Natural killer cell treated with Interleukin-12 subunit alpha and Interleukin-12 subunit beta and Interleukin-15 and Interleukin-18, amount 100 ng/mL, for 72 hours (primary cell): ENCODE measurements at regions not wholly inside any gene's neighbourhood (a gene's known extent, or its start where the extent isn't known, plus 50 kb on each side); places are given as distances from the start of the nearest gene placed in this dataset.

Experiments used
- ATAC-seq, 2 donors: fragments of 150-1000 bp; cut with Tn5 transposase in 1 of 2; sonication (Bioruptor Pico), chemical (Tn5 transposase) in 1 of 2; 2 replicates each; pipeline ENCODE4 v1.10.0; 2021
- DNase-seq: peaks from one replicate; pipeline ENCODE4 v3.0.0; 2022; ENCODE audit warnings: low spot score
- H3K27ac Mint-ChIP-seq, 2 donors: 1 replicate in 1 of 2; 2 replicates in 1 of 2; pipeline ENCODE4 v1.8.0; 2022; ENCODE audit warnings: mixed read lengths in 2 of 2, mild to moderate bottlenecking in 1 of 2, moderate library complexity in 1 of 2
- H3K27me3 Mint-ChIP-seq, 2 donors: 1 replicate in 1 of 2; 2 replicates in 1 of 2; pipeline ENCODE4 v1.8.0; 2022; ENCODE audit warnings: mixed read lengths in 2 of 2
- H3K36me3 Mint-ChIP-seq: one replicate; pipeline ENCODE4 v1.8.0; 2022; ENCODE audit warnings: mixed read lengths
- H3K4me1 Mint-ChIP-seq, 2 donors: 1 replicate in 1 of 2; 2 replicates in 1 of 2; pipeline ENCODE4 v1.8.0; 2022; ENCODE audit warnings: low read depth in 2 of 2, mixed read lengths in 2 of 2, mild to moderate bottlenecking in 1 of 2
- H3K4me3 Mint-ChIP-seq: one replicate; pipeline ENCODE4 v1.8.0; 2022; ENCODE audit warnings: mixed read lengths
- H3K9me3 Mint-ChIP-seq: 2 replicates; pipeline ENCODE4 v1.8.0; 2022; ENCODE audit warnings: mixed read lengths

DNA sequence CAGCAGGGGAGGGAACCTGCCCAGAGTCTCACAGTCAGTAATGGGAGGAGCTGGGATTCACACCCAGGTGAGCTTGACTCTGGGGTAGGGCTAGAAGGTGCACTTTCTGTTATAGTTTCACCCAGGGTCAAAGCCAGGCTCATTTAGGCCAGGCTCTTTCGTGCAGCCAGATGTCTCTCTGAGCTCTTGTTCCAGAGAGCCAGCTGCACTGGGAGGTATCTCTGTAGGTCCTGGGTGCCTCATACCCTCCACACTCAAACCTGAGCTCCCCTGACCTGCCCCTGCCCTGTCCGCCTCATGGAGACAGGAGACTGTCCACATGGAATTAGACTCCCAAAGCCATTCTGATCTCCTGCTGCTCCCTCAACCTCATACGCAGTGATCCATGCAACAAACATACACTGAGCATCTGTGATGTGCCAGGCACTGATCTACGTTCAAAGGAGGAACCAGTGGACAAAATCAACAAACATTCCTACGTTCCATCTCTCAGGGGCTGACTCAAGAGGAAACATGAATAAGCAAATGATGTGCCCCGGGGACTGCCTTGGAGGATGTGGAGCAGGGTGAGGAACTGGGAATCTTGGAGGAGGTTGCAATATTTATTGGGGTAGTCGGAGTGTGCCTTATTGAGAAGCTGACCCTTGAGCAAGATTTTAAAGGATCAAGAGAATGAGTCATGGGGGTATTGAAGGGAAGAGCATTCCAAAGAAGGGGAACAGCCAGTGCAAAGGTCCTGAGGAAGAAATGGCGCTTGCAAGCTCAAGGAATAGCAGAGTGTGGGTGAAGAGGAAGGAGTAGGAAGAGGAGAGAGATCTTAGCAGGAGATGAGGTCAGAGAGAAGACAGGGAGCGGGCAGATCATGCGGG lies 71.3 kb upstream of the TOX2 start:
- DNase-seq, result no peak
- Mint-ChIP-seq H3K4me1 (peaks cover 39 to 67% of the 10 kb centered on the region in 2 donors), H3K36me3 (no peaks in the 10 kb centered on the region), H3K4me3 (no peak overlapping the region), H3K27ac (peak overlapping the region; percentile 7 to 49), H3K9me3 (no peaks in the 10 kb centered on the region), H3K27me3 (peaks cover 44 to 53% of the 10 kb centered on the region in 2 donors)
- no peak for ATAC-seq

DNA sequence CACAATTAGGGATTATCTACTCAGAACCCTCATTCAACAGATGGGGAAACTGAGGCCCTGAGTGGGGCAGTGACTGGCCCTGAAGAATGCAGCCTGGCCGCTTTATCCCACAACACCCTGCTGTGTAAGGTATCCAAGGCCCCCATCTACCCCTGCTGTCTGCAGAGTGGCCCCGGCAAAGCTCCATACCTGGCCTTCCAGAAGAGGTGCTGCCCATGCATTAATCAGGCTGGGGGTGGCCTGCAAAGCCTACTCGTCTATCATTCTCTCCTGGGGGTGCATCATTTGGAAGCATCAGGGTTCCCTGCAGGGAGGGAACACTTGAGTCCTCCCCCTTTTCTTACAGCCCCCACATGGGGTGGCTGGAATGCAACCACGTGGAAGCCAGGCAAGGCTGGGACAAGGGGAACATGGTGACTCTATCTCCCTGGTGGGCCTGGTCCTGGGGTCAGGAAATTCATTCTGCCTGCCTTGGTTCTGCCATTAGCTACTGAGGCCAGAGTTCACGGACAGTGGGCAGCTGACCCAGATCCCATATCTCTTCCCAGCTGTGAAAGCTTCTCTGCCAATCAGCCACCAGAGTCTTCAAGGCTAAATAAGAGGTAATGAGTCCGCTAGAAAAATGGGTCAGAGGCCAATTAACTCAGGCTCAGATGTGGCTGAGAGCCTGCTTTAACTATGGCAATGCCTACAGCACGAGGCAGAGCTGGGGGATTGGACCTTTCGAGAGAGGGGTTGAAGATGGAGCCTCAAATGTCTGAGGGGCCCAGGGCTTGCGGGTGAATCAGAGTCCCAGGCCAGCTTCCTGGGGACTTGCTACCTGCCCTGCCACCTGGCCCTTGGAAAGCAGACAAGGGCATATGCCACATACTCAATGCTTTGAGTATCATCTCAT lies 72.3 kb upstream of the TOX2 start:
- H3K27ac Mint-ChIP-seq, result no peak overlapping the region
- peaks cover 46 to 75% of the 10 kb centered on the region in 2 donors for H3K4me1 Mint-ChIP-seq
- ATAC-seq, result no peak
- peaks cover 45 to 52% of the 10 kb centered on the region in 2 donors for H3K27me3 Mint-ChIP-seq
- no peaks in the 10 kb centered on the region for H3K9me3 Mint-ChIP-seq
- H3K36me3 Mint-ChIP-seq, result no peaks in the 10 kb centered on the region
- no peak for DNase-seq
- no peak overlapping the region for H3K4me3 Mint-ChIP-seq

DNA sequence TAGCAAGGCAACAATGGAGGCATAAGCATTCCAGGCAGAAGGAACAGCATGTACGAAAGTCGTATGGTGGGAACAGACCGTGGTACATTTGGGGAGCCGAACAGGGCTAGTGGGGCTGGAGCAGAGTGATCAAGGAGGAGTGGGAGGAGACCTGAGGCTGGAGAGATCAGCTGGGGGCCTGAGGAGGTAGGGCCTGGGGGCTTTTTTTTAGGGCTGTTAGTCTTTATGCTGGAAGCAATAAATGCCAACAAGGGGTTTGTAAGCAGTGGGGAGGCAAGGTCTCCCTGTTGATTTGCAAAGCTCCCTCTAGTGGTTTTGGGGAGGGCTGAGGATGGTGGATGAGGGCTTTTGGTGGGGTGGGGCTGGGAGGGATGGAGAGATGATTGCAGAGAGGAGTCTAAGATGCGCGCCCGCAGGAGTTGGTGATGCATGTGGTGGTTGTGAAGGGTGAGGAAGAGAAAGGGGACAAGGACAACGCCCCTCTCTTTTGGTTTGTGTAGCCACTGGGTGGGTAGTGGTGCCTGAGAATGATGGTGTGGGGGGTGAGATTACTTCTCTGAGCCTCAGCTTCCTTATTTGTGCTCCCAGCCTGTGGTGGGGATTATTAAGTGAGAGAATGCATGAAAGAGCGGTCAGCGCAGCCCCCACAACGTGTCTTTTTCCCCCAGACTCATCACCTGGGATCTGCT lies 74.1 kb upstream of the TOX2 start:
- Mint-ChIP-seq H3K4me3 (peak overlapping the region; percentile 57), H3K36me3 (no peaks in the 10 kb centered on the region), H3K27ac (peak overlapping the region; percentile 14 to 76), H3K27me3 (peaks cover 37 to 41% of the 10 kb centered on the region in 2 donors), H3K9me3 (no peaks in the 10 kb centered on the region), H3K4me1 (peaks cover 45 to 64% of the 10 kb centered on the region in 2 donors)
- DNase-seq, result no peak
- peak; percentile 60 to 65 for ATAC-seq

DNA sequence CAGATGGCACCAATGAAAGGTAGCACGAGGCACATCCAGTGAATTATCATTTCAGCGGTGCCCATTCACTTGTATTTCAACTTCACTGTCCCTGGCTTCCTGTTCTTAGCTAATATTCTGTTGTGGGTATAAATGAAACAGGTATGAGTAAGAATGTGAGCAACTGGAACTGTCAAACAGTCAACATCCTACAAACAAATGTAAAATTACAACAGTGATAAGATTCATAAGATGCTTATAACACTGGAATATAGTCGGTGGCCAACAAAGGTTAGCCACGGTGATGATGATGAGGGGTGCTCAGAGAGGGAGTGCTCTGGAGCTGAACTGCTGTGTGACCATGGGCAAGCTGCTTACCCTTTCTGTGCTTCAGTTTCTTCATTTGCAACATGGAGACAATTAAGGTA lies 74.9 kb upstream of the TOX2 start:
- peaks cover 32 to 39% of the 10 kb centered on the region in 2 donors for H3K27me3 Mint-ChIP-seq
- H3K4me3 Mint-ChIP-seq, result peak overlapping the region; percentile 57
- DNase-seq (no peak), ATAC-seq (peak; percentile 65 to 82)
- peak overlapping the region; percentile 14 to 76 for H3K27ac Mint-ChIP-seq
- H3K4me1 Mint-ChIP-seq, result peaks cover 37 to 57% of the 10 kb centered on the region in 2 donors
- no peaks in the 10 kb centered on the region for H3K36me3 Mint-ChIP-seq
- no peaks in the 10 kb centered on the region for H3K9me3 Mint-ChIP-seq

- H3K36me3 Mint-ChIP-seq, result no peaks in the 10 kb centered on the region
- no peaks in the 10 kb centered on the region for H3K9me3 Mint-ChIP-seq
- DNase-seq (no peak), ATAC-seq (peak; percentile 63 to 65)
- H3K4me1 Mint-ChIP-seq, result peaks cover 34 to 46% of the 10 kb centered on the region in 2 donors
- peak overlapping the region; percentile 44 to 76 for H3K27ac Mint-ChIP-seq
- H3K27me3 Mint-ChIP-seq, result peaks cover 28 to 42% of the 10 kb centered on the region in 2 donors
- H3K4me3 Mint-ChIP-seq, result peak overlapping the region; percentile 53
These were observed 76.0 kb upstream of the TOX2 start for GRCh38 chr20:43838703-43839060.

GRCh38 chr20:43837856-43838702 lies 76.6 kb upstream of the TOX2 start:
- peaks cover 24 to 40% of the 10 kb centered on the region in 2 donors for H3K27me3 Mint-ChIP-seq
- peak in 1 of 2 donors; percentile 33 for ATAC-seq
- H3K4me1 Mint-ChIP-seq, result peaks cover 34 to 41% of the 10 kb centered on the region in 2 donors
- no peaks in the 10 kb centered on the region for H3K9me3 Mint-ChIP-seq
- H3K4me3 Mint-ChIP-seq, result peak overlapping the region; percentile 54
- DNase-seq, result no peak
- peak overlapping the region; percentile 44 to 76 for H3K27ac Mint-ChIP-seq
- no peaks in the 10 kb centered on the region for H3K36me3 Mint-ChIP-seq

DNA sequence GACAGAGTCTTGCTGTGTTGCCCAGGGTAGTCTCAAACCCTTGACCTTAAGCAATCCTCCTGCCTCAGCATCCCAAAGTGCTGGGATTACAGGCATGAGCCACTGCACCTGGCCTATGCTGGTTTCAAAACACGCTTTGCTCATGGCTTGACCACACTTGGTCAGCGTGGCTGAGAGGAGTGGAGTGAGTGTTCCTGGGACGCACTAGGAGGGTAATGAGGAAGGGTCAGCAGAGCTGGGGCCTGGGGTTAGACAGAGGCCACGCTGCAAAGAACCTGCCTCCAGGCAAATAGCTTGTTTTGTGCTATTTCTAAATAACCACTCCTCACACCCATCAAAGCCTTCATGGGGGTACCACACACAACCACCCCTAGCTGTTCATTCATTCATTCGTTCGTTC lies 77.9 kb upstream of the TOX2 start:
- no peaks in the 10 kb centered on the region for H3K9me3 Mint-ChIP-seq
- no peak overlapping the region for H3K27ac Mint-ChIP-seq
- no peaks in the 10 kb centered on the region for H3K36me3 Mint-ChIP-seq
- H3K4me3 Mint-ChIP-seq, result no peak overlapping the region
- H3K4me1 Mint-ChIP-seq, result peaks cover 40 to 41% of the 10 kb centered on the region in 2 donors
- no peak for DNase-seq
- peaks cover 33 to 47% of the 10 kb centered on the region in 2 donors for H3K27me3 Mint-ChIP-seq
- no peak for ATAC-seq

- no peak overlapping the region for H3K27ac Mint-ChIP-seq
- no peaks in the 10 kb centered on the region for H3K9me3 Mint-ChIP-seq
- peaks cover 30 to 44% of the 10 kb centered on the region in 2 donors for H3K27me3 Mint-ChIP-seq
- DNase-seq (no peak), ATAC-seq (no peak)
- no peaks in the 10 kb centered on the region for H3K36me3 Mint-ChIP-seq
- no peak overlapping the region for H3K4me3 Mint-ChIP-seq
- H3K4me1 Mint-ChIP-seq, result peaks cover 36% of the 10 kb centered on the region in 2 donors
These were observed 78.6 kb upstream of the TOX2 start for GRCh38 chr20:43835944-43836508.

DNA sequence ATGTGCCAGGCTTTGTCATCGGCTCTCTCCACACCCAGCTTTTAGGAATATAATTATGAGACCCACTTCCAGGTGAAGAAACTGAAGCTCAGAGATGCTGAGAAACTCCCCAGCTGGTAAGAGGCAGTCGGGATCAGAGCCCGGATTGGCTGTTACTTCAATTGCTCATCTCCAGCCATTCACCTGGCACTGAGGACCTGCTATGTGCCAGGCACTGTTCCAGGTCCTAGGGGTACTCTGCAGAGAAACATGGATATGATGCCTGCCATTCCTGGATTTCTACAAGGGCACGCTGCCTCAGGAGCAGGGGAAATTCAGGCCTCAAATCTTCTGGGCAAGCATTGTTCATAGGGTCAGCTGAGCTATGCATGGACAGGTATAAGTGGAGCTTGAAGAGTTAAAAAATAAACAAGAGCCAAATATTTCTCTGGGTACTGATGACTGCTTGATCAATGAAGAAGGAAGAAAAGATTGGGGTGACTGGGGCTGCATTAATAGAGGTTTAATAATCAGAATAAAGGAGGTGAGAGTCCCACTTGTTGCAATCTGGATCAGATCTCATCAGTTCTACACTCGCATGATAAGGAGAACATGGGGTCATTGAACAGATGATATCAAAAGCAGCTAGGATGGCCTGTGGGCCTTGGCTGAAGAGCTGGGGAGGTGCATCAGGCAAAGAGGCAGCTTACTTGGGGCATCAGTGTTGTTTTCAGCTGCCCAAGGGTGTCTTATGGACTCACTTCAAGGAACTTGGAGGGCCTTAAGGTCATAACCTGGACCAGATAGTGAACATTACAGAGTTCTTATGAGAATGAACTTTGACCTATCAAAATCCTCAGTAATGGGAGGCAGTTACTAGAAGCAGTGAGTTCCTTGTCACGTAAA lies 80.9 kb upstream of the TOX2 start:
- H3K27ac Mint-ChIP-seq, result no peak overlapping the region
- ATAC-seq, result no peak

GRCh38 chr20:43832961-43833360 lies 81.7 kb upstream of the TOX2 start:
- no peak for ATAC-seq
- no peak overlapping the region for H3K4me3 Mint-ChIP-seq
- peaks cover 8 to 12% of the 10 kb centered on the region in 2 donors for H3K4me1 Mint-ChIP-seq
- peak overlapping the region in 1 of 2 donors; percentile 17 for H3K27ac Mint-ChIP-seq
- H3K9me3 Mint-ChIP-seq, result no peaks in the 10 kb centered on the region
- H3K27me3 Mint-ChIP-seq, result peaks cover 36 to 55% of the 10 kb centered on the region in 2 donors
- DNase-seq, result no peak
- no peaks in the 10 kb centered on the region for H3K36me3 Mint-ChIP-seq

More for the DNA sequence above, 80.9 kb upstream of the TOX2 start:
- no peak overlapping the region for H3K4me3 Mint-ChIP-seq
- H3K36me3 Mint-ChIP-seq, result no peaks in the 10 kb centered on the region
- peaks cover 14 to 17% of the 10 kb centered on the region in 2 donors for H3K4me1 Mint-ChIP-seq
- H3K9me3 Mint-ChIP-seq, result no peaks in the 10 kb centered on the region
- no peak for DNase-seq
- peaks cover 29 to 47% of the 10 kb centered on the region in 2 donors for H3K27me3 Mint-ChIP-seq

DNA sequence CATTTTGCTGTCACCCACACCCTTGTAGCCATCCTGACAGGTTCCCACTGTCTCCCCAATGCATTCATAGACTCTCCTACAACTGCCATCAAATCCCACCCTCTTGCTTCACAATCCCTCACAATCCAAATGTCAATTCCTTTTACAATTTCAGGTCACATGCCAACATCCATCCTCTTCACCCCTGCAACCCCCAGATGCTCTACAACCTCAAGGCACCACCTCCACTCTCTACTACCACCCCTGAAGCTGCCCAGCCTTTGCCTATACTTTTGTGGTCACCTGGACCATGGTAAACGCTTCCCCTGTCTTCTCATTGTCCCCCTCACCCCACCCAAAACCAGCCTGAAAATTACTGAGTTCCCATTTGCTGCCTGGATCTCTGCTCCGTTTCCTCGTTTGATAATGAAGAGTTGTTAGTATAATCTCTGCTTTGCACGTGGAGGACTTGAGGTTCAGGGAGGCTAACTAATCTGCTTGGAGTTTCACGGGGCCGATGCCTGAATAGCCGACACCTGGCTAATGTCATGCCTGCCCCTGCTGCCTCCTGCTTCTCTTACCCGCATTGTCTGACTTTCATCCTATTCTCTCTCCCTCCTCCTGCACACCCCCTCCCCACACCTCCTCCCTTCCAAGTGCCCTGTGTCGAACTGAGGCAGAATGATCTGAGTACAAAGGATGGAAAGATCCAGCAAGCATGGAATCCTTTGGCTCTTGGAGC lies 82.4 kb upstream of the TOX2 start:
- ATAC-seq, result no peak
- Mint-ChIP-seq H3K9me3 (no peaks in the 10 kb centered on the region), H3K4me1 (peaks cover 1 to 5% of the 10 kb centered on the region in 2 donors), H3K27me3 (peaks cover 32 to 51% of the 10 kb centered on the region in 2 donors), H3K27ac (peak overlapping the region in 1 of 2 donors; percentile 17), H3K36me3 (no peaks in the 10 kb centered on the region), H3K4me3 (no peak overlapping the region)
- no peak for DNase-seq
